ENCODE measurements at regions not wholly inside any gene's neighbourhood (a gene's known extent, or its start where the extent isn't known, plus 50 kb on each side); places are given as distances from the start of the nearest gene placed in this dataset.

DNA sequence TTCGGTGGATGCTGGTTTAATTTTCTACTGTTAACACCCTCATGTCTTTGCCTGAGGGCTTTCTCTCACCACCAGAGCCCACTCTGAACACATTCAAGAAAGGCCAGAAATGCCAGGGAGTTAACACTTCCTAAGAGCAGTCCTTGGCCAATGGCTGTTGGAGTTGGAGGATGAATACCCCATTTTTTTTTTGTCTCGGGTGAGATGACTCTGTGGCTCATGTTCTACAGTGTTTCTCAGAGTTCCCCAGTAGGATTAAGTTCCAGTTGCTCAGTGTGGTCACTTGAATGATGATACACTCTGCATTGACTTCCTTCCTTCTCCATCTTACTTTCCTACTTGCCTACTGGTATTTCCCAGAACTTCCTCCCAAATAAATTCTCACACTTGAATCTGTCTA lies 65.8 kb downstream of the FOS start:
- no peak for TF ChIP-seq POLR2A (IDR thresholded peaks at IDR 0.05)
- TF ChIP-seq, protein P1, sequence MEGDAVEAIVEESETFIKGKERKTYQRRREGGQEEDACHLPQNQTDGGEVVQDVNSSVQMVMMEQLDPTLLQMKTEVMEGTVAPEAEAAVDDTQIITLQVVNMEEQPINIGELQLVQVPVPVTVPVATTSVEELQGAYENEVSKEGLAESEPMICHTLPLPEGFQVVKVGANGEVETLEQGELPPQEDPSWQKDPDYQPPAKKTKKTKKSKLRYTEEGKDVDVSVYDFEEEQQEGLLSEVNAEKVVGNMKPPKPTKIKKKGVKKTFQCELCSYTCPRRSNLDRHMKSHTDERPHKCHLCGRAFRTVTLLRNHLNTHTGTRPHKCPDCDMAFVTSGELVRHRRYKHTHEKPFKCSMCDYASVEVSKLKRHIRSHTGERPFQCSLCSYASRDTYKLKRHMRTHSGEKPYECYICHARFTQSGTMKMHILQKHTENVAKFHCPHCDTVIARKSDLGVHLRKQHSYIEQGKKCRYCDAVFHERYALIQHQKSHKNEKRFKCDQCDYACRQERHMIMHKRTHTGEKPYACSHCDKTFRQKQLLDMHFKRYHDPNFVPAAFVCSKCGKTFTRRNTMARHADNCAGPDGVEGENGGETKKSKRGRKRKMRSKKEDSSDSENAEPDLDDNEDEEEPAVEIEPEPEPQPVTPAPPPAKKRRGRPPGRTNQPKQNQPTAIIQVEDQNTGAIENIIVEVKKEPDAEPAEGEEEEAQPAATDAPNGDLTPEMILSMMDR (IDR thresholded peaks at IDR 0.05): no peak
- TF ChIP-seq EP300 (IDR thresholded peaks at IDR 0.05): no peak
